SK-N-SH treated with all-trans-retinoic acid at 6 μM for 48 hours (cell line): ENCODE measurements at regions not wholly inside any gene's neighbourhood (a gene's known extent, or its start where the extent isn't known, plus 50 kb on each side); places are given as distances from the start of the nearest gene placed in this dataset.
"Not testable (repeated sequence)": the region's sequence is repeated elsewhere in the genome, so short reads cannot be mapped to it uniquely, and the experiment has no call there.

Experiments used
- ARNTL ChIP-seq: fragments of 450-650 bp; formaldehyde crosslinking; IDR thresholded peaks from 2 replicates; pipeline ENCODE4 v1.5.0; 2020; ENCODE audit warnings: low read depth, mild to moderate bottlenecking, moderate library complexity, borderline replicate concordance
- ESRRG ChIP-seq: fragments of 250-450 bp; sonication (Bioruptor Pico); IDR thresholded peaks from 2 replicates; pipeline ENCODE4 v1.6.1; 2021; ENCODE audit warnings: mild to moderate bottlenecking
- RARB ChIP-seq: fragments of 250-450 bp; sonication (Bioruptor Pico); IDR thresholded peaks from 2 replicates; pipeline ENCODE4 v1.8.0; 2021; ENCODE audit warnings: mild to moderate bottlenecking, moderate library complexity
- ZC3H10 ChIP-seq: fragments of 250-450 bp; sonication (Bioruptor Pico); IDR thresholded peaks from 2 replicates; pipeline ENCODE4 v1.5.1; 2021; ENCODE audit warnings: mild to moderate bottlenecking, moderate library complexity
- ZFP3 ChIP-seq: fragments of 250-450 bp; sonication (Bioruptor Pico); IDR thresholded peaks from 2 replicates; pipeline ENCODE4 v1.5.0; 2020; ENCODE audit warnings: mild to moderate bottlenecking, moderate library complexity
- ZNF565 ChIP-seq: fragments of 450-650 bp; formaldehyde crosslinking; conservative IDR thresholded peaks from 2 replicates; pipeline ENCODE4 v1.5.0; 2020; ENCODE audit warnings: low read depth, mild to moderate bottlenecking, moderate library complexity
- TF ChIP-seq, protein P1 (sequence below): fragments of 250-450 bp; sonication (Bioruptor Pico); IDR thresholded peaks from 2 replicates; pipeline ENCODE4 v1.5.1; 2020; ENCODE audit warnings: low read depth, mild to moderate bottlenecking, moderate library complexity
- TF ChIP-seq, protein P2 (sequence below): fragments of 250-450 bp; sonication (Bioruptor Pico); IDR thresholded peaks from 2 replicates; pipeline ENCODE4 v1.8.0; 2021; ENCODE audit warnings: low read depth, mild to moderate bottlenecking, moderate library complexity, borderline replicate concordance

DNA sequence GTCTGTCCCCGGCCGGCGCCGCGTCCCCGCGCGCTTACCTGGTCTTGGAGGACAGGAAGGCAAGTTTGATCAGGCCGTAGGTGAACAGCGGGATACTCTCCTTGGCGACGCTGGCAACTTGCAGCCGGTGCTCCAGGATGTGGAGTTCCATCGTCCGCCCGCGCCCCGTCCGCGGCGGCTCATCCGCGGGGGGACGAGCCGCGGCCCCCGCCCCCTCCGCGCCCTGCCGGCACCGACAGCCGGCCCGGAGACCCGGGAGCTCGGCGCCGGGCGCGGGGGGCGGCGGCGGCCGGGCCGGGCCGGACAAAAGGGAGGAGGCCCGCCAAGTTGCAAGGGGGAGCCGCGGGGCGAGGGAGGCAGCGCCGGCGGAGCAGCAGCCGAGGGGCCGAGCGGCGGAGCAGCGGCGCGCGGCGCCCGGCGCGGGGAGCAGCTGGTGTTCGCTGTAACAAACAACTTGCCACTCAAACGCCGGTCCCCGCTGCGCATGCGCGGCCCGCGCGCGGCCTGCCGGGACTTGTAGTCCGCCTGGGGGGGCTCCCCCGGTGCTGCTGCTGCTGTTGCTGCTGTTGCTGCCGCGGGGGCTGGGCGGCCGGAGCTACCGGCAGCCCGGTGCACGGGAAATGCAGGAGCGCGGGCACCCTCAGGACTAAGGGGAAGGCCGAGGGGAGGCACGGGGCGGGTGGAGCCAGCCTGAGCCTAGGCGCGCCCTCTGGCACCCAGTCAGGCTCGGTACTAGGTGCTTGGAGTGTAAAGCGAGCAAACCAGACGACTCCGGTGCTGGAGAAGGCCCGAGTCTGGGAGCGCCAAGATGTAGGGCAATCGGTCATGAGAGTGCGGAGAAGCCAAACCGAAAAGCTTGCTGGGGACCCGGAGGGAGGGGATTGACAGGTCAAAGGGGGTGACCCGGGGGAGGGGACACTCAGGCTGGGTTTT is 145.1 kb downstream of the GTF2IRD2B start:
- TF ChIP-seq, protein P1, sequence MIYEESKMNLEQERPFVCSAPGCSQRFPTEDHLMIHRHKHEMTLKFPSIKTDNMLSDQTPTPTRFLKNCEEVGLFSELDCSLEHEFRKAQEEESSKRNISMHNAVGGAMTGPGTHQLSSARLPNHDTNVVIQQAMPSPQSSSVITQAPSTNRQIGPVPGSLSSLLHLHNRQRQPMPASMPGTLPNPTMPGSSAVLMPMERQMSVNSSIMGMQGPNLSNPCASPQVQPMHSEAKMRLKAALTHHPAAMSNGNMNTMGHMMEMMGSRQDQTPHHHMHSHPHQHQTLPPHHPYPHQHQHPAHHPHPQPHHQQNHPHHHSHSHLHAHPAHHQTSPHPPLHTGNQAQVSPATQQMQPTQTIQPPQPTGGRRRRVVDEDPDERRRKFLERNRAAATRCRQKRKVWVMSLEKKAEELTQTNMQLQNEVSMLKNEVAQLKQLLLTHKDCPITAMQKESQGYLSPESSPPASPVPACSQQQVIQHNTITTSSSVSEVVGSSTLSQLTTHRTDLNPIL (CRISPR knock-in tag), result not testable (repeated sequence)
- not testable (repeated sequence) for TF ChIP-seq ARNTL, ZC3H10, ZNF565, ESRRG, RARB (CRISPR knock-in tag)
- TF ChIP-seq, protein P2, sequence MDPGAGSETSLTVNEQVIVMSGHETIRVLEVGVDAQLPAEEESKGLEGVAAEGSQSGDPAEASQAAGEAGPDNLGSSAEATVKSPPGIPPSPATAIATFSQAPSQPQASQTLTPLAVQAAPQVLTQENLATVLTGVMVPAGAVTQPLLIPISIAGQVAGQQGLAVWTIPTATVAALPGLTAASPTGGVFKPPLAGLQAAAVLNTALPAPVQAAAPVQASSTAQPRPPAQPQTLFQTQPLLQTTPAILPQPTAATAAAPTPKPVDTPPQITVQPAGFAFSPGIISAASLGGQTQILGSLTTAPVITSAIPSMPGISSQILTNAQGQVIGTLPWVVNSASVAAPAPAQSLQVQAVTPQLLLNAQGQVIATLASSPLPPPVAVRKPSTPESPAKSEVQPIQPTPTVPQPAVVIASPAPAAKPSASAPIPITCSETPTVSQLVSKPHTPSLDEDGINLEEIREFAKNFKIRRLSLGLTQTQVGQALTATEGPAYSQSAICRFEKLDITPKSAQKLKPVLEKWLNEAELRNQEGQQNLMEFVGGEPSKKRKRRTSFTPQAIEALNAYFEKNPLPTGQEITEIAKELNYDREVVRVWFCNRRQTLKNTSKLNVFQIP (CRISPR knock-in tag), result not testable (repeated sequence)
- TF ChIP-seq ZFP3 (CRISPR knock-in tag), result peak; percentile 85
